Epithelial cell of proximal tubule (primary cell): ENCODE measurements at regions not wholly inside any gene's neighbourhood (a gene's known extent, or its start where the extent isn't known, plus 50 kb on each side); places are given as distances from the start of the nearest gene placed in this dataset.

Source experiments
- DNase-seq: peaks from one replicate; pipeline ENCODE4 v3.0.0-alpha.2; 2011; ENCODE audit warnings: low read depth
- H3K4me3 ChIP-seq: 2 replicates; pipeline ENCODE4 v1.5.1; 2011; ENCODE audit warnings: low read depth, mild to moderate bottlenecking, low read length
- CTCF ChIP-seq: conservative IDR thresholded peaks from 2 replicates; pipeline ENCODE4 v1.5.1; 2012; ENCODE audit warnings: low read depth, mild to moderate bottlenecking, low read length

GRCh38 chr16:6059671-6060070 is 962.1 kb upstream of the EEF2KMT start:
- H3K4me3 ChIP-seq = no peak overlapping the region
- no peak for TF ChIP-seq CTCF

GRCh38 chr16:6057821-6058220 is 960.2 kb upstream of the EEF2KMT start:
- TF ChIP-seq CTCF = no peak
- DNase-seq = no peak

More at GRCh38 chr16:6059671-6060070, 962.1 kb upstream of the EEF2KMT start:
- DNase-seq = no peak

GRCh38 chr16:6048017-6048416 is 950.4 kb upstream of the EEF2KMT start:
- no peak for DNase-seq
- H3K4me3 ChIP-seq = no peak overlapping the region
- no peak for TF ChIP-seq CTCF

More at GRCh38 chr16:6057821-6058220, 960.2 kb upstream of the EEF2KMT start:
- H3K4me3 ChIP-seq = no peak overlapping the region

- no peak overlapping the region for H3K4me3 ChIP-seq
- TF ChIP-seq CTCF = no peak
- no peak for DNase-seq
These were observed 949.7 kb upstream of the EEF2KMT start for GRCh38 chr16:6047325-6047724.

- no peak for TF ChIP-seq CTCF
- H3K4me3 ChIP-seq = no peak overlapping the region
- DNase-seq = no peak
These were observed 941.5 kb upstream of the EEF2KMT start for GRCh38 chr16:6038941-6039645.

- no peak for DNase-seq
- TF ChIP-seq CTCF = no peak
These were observed 937.6 kb upstream of the EEF2KMT start for GRCh38 chr16:6035161-6035560.

GRCh38 chr16:6034511-6034910 is 936.9 kb upstream of the EEF2KMT start:
- TF ChIP-seq CTCF = no peak
- H3K4me3 ChIP-seq = no peak overlapping the region
- no peak for DNase-seq

More at GRCh38 chr16:6035161-6035560, 937.6 kb upstream of the EEF2KMT start:
- no peak overlapping the region for H3K4me3 ChIP-seq
